Sigmoid colon (tissue), 6 donors: ENCODE measurements at regions not wholly inside any gene's neighbourhood (a gene's known extent, or its start where the extent isn't known, plus 50 kb on each side); places are given as distances from the start of the nearest gene placed in this dataset.

ENCODE experiments used
- DNase-seq: peaks from one replicate; pipeline ENCODE4 v3.0.0-alpha.2; 2019
- H3K27ac ChIP-seq, 4 donors: fragments of 200-600 bp; sonication (generic); one replicate each; pipeline ENCODE4 v1.5.1; 2016 to 2019; ENCODE audit warnings: mild to moderate bottlenecking in 1 of 4
- H3K27me3 ChIP-seq, 3 donors: fragments of 200-600 bp; sonication (generic); one replicate each; pipeline ENCODE4 v1.5.1; 2019; ENCODE audit warnings: mild to moderate bottlenecking in 1 of 3
- H3K36me3 ChIP-seq, 4 donors: fragments of 200-600 bp; sonication (generic); one replicate each; pipeline ENCODE4 v1.5.1; 2016 to 2019
- H3K4me1 ChIP-seq, 4 donors: fragments of 200-600 bp; sonication (generic); one replicate each; pipeline ENCODE4 v1.5.1; 2017 to 2019
- H3K4me3 ChIP-seq, 4 donors: fragments of 200-600 bp; sonication (generic); one replicate each; pipeline ENCODE4 v1.5.1; 2017 to 2019; ENCODE audit warnings: mild to moderate bottlenecking in 2 of 4, moderate library complexity in 1 of 4
- H3K9me3 ChIP-seq, 4 donors: fragments of 200-600 bp in 3 of 4; sonication (generic) in 3 of 4; one replicate each; pipeline versions ENCODE4 v1.5.1 to v1.6.1; 2013 to 2019
- EP300 ChIP-seq, 4 donors: sonication (generic); formaldehyde crosslinking; IDR thresholded peaks; one replicate each; pipeline ENCODE4 v1.6.1; 2017; ENCODE audit warnings: antibody characterized with exemption in 4 of 4
- POLR2A ChIP-seq, 2 donors: fragments of 450-650 bp; IDR thresholded peaks; one replicate each; pipeline ENCODE4 v1.6.1; 2016; ENCODE audit warnings: antibody characterized with exemption in 2 of 2, mild to moderate bottlenecking in 2 of 2, moderate library complexity in 2 of 2
- POLR2AphosphoS5 ChIP-seq, 4 donors: sonication (generic); formaldehyde crosslinking; IDR thresholded peaks; one replicate each; pipeline ENCODE4 v1.6.1; 2017; ENCODE audit warnings: antibody characterized with exemption in 4 of 4
- WGBS, 2 donors: extraction: QIAGEN DNeasy Blood & Tissue Kit; methylation state at CpG; one replicate each; pipeline ENCODE4 v1.1.7; 2013; 5-methylcytosine and 5-hydroxymethylcytosine counted together
- intact Hi-C: fragments of 100-400 bp; cut with DNase I; formaldehyde crosslinking; loops from one replicate; pipeline ENCODE4 v1.15.1; 2023
- TF ChIP-seq, protein P1 (sequence below), 4 experiments: fragments of 450-650 bp in 3 of 4; fragments of 200-600 bp in 1 of 4; IDR thresholded peaks; one replicate each; pipeline ENCODE4 v1.5.1; 2016 to 2019; ENCODE audit warnings: antibody characterized with exemption in 4 of 4, mild to moderate bottlenecking in 3 of 4, moderate library complexity in 2 of 4
- donor health status: healthy with polysubstance abuse.
- donor health status: healthy.

DNA sequence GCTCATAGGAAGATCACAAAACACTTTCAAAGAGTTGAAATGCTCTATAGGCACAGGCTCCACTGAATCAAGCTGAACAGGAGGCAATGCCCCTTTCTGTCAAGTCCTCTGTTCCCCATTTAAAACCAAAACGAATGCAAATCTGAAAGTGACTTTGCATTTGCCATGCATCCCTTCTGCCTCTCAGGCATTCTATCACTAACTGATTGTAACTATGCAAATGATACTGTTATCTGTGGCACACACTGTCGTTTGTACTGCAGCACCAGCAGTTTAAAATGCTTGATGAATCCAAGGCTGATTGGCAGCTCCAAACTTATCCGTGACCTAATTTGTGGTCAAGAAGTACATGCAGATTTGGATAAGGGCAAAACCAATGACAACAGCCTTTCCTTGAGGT lies 1067.5 kb upstream of the MAP3K7 start:
- Histone ChIP-seq H3K27ac (no peak overlapping the region), H3K4me3 (no peak overlapping the region), H3K9me3 (no peaks in the 10 kb centered on the region), H3K4me1 (no peaks in the 10 kb centered on the region), H3K27me3 (no peaks in the 10 kb centered on the region), H3K36me3 (no peaks in the 10 kb centered on the region)
- no peak for DNase-seq
- 37 to 41% methylated on average over 3 of the region's 3 CpGs for WGBS, 2 donors
- intact Hi-C loops, result no loop called here
- TF ChIP-seq POLR2A (IDR thresholded peaks at IDR 0.05) (no peak), EP300 (IDR thresholded peaks at IDR 0.05) (no peak), POLR2AphosphoS5 (IDR thresholded peaks at IDR 0.05) (no peak)
- TF ChIP-seq, protein P1, sequence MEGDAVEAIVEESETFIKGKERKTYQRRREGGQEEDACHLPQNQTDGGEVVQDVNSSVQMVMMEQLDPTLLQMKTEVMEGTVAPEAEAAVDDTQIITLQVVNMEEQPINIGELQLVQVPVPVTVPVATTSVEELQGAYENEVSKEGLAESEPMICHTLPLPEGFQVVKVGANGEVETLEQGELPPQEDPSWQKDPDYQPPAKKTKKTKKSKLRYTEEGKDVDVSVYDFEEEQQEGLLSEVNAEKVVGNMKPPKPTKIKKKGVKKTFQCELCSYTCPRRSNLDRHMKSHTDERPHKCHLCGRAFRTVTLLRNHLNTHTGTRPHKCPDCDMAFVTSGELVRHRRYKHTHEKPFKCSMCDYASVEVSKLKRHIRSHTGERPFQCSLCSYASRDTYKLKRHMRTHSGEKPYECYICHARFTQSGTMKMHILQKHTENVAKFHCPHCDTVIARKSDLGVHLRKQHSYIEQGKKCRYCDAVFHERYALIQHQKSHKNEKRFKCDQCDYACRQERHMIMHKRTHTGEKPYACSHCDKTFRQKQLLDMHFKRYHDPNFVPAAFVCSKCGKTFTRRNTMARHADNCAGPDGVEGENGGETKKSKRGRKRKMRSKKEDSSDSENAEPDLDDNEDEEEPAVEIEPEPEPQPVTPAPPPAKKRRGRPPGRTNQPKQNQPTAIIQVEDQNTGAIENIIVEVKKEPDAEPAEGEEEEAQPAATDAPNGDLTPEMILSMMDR (IDR thresholded peaks at IDR 0.05), result no peak

DNA sequence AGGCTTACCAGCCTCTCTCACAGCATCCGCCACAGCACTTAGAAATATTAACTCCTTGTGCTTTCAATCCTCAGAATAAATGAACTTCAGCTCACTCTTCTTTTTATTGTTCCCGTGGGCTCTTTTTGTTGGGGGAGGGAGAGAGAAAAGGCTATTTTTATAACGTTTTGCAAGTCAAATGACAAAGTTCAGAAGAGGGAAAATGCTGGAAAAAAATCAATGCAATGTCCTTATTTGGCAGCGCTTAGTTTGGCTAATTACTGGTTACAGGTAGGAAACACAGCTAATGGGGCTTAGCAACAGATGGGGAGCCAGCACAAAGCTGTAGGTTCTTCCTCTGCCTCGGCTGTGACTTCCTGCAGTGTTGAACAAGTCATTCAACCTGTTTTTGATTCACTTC lies 1067.0 kb upstream of the MAP3K7 start:
- Histone ChIP-seq H3K27me3 (no peaks in the 10 kb centered on the region), H3K4me3 (no peak overlapping the region), H3K27ac (no peak overlapping the region), H3K4me1 (no peaks in the 10 kb centered on the region), H3K36me3 (no peaks in the 10 kb centered on the region), H3K9me3 (no peaks in the 10 kb centered on the region)
- no peak for DNase-seq
- no peak for TF ChIP-seq POLR2A (IDR thresholded peaks at IDR 0.05)
- TF ChIP-seq, protein P1 (IDR thresholded peaks at IDR 0.05), result no peak
- intact Hi-C loops, result no loop called here
- 37 to 53% methylated on average over 5 of the region's 5 CpGs for WGBS, 2 donors

DNA sequence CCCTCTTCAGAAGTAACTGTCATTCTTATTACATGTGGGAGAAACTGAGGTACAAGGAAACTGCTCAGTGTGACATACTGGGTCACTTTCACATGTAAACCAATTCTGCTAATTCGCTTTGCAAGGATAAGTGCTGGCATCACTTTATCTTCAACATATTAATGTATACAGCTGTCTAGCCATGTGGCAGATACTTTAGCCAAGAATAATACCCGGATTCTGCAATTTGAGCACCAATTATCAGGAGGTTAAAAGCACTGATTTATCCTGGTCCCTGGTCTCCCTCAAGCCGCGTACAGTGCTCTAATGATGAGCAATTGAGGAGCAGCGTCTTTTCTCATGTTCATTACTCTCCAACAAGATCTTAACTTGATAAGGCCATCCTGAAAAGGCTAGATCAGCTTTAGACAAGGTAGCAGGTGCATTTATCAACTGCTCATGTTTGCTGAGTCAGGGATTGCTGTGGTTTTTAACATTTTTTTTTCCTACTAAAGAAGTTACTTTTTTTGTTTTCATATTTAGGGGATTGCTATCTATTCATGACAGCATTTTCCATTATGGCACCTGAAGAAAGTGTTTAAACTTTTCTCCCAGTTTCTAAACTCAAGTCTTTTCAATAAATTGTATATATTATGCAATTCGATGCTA lies 1066.3 kb upstream of the MAP3K7 start:
- Histone ChIP-seq H3K36me3 (no peaks in the 10 kb centered on the region), H3K4me3 (no peak overlapping the region), H3K27ac (no peak overlapping the region), H3K27me3 (no peaks in the 10 kb centered on the region), H3K9me3 (no peaks in the 10 kb centered on the region), H3K4me1 (no peaks in the 10 kb centered on the region)
- WGBS, 2 donors, result 85 to 86% methylated on average over 6 of the region's 6 CpGs
- intact Hi-C loops, result no loop called here
- TF ChIP-seq, protein P1 (IDR thresholded peaks at IDR 0.05), result no peak
- TF ChIP-seq EP300 (IDR thresholded peaks at IDR 0.05), result no peak
- no peak for TF ChIP-seq POLR2A (IDR thresholded peaks at IDR 0.05)
- no peak for TF ChIP-seq POLR2AphosphoS5 (IDR thresholded peaks at IDR 0.05)
- no peak for DNase-seq

DNA sequence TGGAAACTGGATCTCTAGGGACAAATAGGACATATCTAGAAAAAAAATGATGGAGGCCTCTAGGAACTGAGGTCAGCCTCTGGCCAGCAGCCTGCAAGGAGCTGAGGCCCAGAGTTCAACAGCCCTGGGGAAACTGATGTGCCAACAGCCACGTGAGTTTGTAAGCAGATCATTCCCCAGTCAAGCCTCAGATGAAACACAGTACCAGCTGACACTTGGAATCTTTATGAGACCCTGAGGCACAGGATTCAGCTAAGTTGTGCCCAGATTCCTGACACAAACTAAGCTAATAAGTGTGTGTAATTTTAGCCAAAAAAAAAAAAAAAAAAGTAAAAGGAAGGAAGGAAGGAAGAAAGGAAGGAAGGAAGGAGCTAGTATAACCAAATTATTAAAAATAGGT lies 1059.8 kb upstream of the MAP3K7 start:
- H3K36me3 ChIP-seq, result no peaks in the 10 kb centered on the region
- H3K27me3 ChIP-seq, result no peaks in the 10 kb centered on the region
- TF ChIP-seq EP300 (IDR thresholded peaks at IDR 0.05) (no peak), POLR2A (IDR thresholded peaks at IDR 0.05) (no peak), POLR2AphosphoS5 (IDR thresholded peaks at IDR 0.05) (no peak)
- TF ChIP-seq, protein P1 (IDR thresholded peaks at IDR 0.05), result no peak
- H3K4me3 ChIP-seq, result no peak overlapping the region
- H3K27ac ChIP-seq, result no peak overlapping the region
- H3K9me3 ChIP-seq, result no peaks in the 10 kb centered on the region
- 32 to 55% methylated on average over 1 of the region's 1 CpG for WGBS, 2 donors
- no peak for DNase-seq
- no peaks in the 10 kb centered on the region for H3K4me1 ChIP-seq
- intact Hi-C loops, result no loop called here

DNA sequence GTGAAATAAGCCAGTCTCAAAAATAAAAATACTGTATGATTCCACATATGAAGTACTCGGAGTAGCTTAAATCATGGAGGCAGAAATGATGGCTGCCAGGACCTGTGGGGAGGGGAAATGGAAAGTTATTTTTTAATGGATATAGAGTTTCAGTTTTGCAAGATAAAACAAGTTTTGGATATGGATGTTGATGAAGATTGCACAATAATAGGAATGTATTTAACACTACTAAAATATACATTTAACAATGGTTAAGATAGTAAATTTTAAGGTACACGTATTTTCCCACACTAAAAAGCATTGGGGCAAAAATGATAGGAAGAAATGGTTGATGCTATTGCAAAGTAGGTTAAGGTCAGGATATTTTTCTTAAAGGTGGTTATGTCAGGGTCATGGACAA lies 1058.9 kb upstream of the MAP3K7 start:
- no peaks in the 10 kb centered on the region for H3K9me3 ChIP-seq
- no peak overlapping the region for H3K27ac ChIP-seq
- H3K36me3 ChIP-seq, result no peaks in the 10 kb centered on the region
- WGBS, 2 donors, result 47 to 89% methylated on average over 2 of the region's 2 CpGs
- no peaks in the 10 kb centered on the region for H3K27me3 ChIP-seq
- TF ChIP-seq, protein P1 (IDR thresholded peaks at IDR 0.05), result no peak
- TF ChIP-seq EP300 (IDR thresholded peaks at IDR 0.05) (no peak), POLR2AphosphoS5 (IDR thresholded peaks at IDR 0.05) (no peak)
- intact Hi-C loops, result no loop called here
- no peak for DNase-seq
- no peaks in the 10 kb centered on the region for H3K4me1 ChIP-seq
- no peak overlapping the region for H3K4me3 ChIP-seq
